HG03460 (cell line): ENCODE measurements at regions not wholly inside any gene's neighbourhood (a gene's known extent, or its start where the extent isn't known, plus 50 kb on each side); places are given as distances from the start of the nearest gene placed in this dataset.

Experiments
- ATAC-seq: cut with Tn5 transposase; IDR thresholded peaks from one replicate; pipeline ENCODE4 v1.9.1; 2021; ENCODE audit not compliant: unreplicated experiment

DNA sequence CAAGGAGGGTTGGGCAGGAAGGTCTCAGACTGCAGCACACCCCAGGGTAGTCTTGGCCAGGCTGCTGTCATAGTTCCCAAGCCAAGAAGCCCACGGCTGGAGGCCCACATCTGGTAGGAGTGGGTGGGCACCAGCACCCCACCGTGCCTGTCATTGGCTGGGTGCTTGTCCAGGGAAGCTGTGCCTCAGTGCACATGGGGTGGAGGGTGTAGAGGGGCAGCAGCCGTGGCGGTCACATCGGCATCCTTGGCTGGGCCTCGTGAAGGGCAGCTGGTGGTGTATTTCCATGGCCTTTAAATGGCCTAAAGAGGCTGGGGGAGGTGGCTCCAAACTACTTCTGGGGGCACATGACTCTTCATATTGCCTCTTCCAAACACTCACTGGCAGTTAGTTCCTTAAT lies 119.6 kb upstream of the USP24 start:
- no peak for ATAC-seq

DNA sequence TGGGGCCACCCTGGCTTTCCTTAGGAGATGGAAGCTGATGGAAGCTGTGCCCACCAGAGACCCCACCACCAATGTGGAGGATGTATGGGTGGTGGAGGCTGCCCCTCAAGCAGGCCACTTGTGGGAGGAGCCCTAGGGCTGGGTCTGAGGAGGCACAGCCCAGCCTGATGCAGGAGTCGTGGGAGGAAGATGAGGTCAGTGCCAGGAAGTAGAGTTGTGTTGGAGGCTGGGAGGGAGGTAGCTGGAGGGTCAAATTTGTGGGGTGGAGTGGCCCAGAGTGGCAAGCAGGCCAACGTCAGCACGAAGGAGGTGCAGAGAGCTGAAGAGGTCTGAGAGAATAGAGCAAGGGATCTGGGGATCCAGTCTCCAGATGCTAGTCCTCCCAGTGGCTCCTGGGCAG lies 119.0 kb upstream of the USP24 start:
- no peak for ATAC-seq

DNA sequence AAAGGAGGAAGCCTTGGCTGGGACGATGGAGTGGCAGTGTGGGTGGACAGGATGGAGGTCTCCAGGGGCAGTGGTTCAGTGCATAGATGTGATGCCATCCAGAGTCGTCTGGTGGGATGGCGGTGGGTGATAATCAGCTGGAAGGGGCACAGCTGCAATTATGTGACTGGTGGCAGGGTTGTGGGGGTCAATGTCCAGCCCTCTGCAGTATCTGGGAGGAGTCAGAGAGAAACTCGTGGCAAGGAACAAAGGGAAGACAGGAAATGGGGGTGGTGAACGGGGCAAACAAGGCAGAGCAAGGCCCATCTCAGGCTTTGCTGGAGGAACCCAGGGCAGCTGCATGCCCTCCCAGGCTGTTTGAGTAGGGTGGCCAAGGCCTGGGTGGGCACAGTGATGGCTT lies 118.3 kb upstream of the USP24 start:
- ATAC-seq = no peak

DNA sequence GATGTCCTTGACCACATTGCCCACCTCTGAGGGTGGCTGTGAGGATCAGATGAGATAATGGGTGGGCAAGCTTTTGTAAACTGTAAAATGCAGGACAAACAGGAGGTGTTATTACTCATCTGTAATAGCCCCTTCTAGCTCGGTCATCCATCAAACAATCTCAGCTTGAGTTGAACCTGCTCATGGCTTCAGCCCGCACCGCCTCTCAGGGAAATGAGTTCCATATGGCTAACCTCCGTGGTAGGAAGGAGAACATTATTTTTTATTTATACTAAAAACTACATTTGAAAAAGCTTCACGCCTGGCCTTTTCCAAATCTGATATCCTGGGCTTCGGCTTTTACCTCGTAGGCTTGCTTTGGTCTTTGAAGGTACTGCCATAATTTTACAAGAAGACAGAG lies 116.2 kb upstream of the USP24 start:
- no peak for ATAC-seq

DNA sequence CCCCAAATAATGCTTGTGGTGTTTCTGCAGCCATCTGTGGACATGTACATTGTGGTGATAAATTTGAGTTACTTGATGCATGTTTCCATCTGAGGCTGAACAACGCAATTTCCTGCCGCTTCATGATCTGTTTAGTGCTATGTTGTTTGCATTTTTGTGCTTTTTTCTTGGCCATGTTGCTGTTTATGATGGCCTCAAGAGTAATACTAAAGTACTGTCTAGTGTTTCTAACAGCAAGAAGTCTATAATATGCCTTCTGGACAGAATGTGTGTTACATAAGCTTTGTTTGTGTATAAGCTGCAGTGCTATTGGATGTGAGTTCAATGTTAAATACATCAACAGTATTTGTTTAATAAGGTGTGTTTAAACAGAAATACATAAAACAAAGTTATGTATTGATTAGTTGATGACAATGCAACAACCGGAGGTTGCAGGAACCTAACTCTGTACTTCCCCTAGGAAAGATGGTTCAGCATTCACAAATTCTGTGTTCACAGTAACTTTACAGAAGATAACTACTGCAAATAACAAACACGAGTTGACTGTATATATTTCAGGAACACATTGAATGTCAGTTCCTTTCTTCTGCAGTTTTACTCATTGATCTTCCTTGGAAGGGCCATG lies 114.8 kb upstream of the USP24 start:
- ATAC-seq = no peak

DNA sequence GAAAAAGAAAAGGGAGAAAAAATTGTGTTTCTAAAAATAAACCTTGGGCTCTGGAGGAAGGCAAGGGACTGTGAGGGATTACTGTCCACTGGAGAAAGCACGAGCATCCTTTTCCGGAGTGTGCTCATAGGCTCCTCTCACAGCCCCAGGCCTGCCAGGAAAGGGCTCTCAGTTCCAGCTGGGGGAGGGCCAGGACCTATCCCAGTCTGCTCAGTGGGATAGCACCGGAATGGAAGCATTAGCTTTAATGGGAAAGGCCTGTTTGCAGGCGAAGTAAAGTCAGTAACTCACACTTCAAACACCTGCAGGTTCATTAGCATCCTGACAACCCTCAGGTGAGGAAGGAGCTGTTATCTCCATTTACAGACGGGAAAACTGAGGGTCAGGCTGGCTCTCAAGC lies 113.9 kb upstream of the USP24 start:
- no peak for ATAC-seq

DNA sequence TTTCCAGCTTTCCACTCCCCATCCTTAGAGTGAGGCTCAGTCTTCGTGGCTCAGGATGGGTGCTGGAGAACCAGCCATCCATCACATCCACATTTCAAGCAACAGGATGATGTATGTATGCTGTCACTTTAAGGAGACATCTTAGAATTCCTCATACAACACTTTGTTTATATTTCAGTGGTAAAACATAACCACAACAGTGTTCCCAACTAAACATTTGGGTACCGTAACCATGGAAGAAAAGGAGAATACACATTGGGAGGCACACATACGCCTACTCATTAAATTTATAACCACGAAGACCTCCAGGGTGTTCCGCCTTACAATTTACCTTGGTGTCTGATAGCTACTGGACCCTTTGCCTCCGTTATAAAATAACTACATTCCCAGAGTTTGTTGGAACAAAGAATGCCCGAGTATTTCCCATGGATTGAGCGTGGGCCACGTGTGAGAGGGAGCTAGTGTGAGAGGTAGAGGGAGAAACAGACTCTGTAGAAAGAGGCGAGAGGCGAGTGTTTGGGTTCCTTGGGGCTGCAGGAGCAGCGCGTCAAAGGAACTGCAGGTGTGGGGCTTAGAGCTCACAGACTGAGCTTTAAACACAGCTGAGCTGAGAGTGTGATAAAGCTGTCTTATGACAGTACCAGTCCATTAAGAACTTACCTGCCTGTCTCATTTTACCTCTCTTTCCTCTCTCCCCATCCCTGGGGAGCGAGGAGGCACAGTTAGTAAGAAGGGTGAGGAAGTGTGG lies 111.5 kb upstream of the USP24 start:
- no peak for ATAC-seq

DNA sequence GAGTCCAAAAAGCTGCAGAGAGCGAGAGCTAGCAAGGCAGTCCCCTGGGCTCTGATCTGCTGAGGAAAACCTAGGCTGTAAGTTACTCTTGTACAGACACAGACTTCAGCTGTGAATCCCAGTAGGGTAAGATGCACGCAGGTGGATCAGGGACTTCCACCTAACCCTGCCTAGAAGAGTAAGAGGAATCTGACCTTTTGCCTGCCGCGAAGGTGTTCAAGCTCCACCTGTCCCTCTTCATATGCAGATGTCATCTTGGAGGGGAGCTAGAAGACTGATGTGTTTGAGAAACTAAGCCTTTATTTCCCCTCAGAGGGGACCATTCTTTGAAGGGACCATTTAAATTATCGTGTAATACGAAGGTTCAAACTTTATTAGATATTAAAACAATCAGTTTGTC lies 108.6 kb upstream of the USP24 start:
- ATAC-seq = no peak

DNA sequence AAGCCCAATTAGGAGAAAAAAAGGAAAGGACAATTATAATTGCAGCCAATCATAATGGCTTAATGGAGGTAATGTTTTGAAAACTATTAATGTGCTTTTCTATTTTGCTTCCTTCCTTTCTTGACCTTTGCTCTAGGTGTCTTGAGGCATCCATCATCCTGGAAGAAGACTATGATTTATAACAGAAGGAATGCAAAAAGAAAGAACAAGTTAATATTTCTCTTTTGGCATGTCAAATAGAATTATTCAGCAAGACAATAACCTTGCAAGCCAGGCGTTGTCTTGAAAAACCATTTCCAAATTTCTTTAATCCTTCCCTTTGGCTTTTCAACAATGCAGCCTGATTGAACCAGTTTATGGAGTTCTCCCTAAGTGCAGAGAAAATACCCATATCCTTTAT lies 107.7 kb upstream of the USP24 start:
- no peak for ATAC-seq

DNA sequence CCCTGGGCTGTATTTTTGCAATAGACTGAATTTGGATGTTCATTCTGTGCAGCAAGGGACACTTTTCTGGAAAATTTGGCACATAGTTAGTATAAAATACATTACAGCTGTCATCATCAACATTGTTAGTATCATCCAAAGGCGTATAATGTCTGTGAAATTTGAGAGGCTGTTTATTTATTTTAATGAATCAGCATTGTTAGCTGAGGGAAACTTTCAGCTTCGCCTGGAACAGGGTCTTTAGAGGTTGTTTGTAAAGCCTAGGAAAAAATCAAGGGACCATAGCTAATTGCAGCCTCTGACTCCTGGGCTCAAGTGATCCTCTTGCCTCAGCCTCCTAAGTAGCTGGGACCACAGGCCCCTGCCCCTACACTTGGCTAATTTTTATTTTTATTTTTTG lies 106.8 kb upstream of the USP24 start:
- no peak for ATAC-seq

DNA sequence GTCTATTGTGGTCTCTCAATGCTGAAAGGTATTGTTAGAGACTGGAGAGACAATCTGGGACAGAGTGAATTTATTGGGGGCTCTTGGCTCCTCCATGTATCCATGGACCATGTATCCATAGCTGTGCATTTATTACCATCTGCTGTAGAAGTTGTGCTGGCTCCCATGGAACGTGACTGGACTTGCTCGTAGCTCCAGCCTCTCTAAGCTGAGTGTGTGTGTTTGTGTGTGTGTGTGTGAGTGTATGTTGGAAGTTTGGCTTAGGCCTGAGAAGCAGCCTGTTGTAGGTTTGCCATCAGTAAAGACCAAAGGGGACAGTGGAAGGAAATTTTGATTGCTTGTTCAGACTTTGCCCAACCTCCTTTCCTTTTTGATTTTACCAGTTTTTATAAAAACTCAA lies 105.7 kb upstream of the USP24 start:
- ATAC-seq = no peak

DNA sequence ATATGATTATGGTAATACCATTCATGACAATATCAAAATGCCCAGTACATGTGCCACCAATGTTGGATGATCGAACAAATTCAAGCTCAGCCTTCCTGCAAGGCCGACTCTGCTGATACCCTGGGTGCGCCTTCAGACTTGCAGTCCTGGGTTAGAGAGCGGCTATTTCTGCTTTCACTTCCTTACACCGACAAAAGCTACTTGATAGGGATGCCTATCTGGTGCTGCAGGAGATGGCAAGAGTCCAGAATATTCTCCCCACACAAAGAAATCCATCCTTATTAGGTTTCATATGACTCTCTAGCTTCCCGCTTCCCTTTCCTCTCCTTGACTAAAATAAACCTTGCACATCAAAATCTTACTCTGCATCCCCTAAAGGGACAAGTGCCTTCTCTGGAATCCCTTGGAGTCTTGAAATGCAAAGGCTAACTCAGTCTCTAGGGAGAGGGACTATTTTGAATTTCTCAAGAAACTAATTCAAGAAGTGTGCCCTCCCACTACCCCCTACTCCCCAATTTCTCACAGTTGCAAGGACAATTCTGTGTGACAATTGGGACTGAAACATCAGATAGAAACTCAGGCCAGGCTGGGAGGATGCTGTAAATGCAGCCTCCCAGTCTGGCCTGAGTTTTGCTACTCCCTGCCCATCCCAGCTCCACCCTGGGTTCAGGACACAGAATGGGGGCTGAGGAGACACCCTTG lies 103.1 kb upstream of the USP24 start:
- no peak for ATAC-seq

DNA sequence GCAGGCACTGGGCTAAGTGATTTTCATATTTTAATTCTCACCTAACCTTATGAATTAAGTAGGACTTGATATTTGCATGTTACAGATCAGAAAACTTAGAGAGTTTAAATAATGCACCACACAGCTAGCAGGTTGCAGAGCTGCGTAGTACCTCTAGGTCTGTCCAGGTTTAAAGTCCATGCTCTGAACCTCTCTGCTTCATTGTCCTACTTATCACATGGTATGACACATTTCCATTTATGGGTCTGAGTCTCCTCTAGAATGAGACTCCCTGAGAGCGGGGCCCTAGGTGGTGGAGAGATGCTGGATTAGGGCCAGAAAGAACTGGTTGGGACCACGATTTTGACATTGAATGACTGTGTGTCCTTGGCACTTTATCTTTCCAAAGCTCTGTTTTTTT lies 102.5 kb upstream of the USP24 start:
- no peak for ATAC-seq

DNA sequence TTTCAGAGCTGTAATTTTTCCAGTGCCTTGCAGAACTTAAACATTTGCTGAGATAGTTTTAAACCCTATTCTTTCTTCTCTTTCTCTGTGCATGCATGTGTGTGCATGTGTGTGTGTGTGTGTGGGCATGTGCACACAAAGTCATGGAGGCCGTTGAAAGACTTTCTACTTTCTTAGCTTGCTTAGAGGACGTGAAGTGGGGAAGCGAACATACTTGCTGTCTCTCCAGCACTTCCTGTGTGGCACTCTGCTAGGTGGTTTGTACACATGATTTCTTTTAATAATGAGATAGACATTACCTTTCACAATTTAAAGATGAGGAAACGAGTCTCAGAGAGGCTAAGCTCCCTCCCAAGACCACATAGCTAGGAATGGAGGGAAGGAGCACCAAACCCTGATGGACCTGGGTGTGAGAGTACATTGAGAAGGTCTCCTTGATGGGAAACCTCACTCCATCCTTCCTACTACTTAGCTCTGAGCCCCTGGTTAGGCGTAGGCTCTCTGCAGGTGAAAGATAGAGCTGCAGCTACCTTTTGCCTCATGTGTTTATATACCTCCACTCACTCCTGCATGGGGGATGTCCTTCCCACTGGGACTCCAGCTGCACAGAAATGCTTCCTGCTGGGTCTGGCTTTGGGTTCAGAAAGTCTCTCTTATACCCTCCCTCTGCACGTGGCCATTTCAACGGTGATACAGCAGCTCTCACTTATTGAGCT lies 101.9 kb upstream of the USP24 start:
- no peak for ATAC-seq

DNA sequence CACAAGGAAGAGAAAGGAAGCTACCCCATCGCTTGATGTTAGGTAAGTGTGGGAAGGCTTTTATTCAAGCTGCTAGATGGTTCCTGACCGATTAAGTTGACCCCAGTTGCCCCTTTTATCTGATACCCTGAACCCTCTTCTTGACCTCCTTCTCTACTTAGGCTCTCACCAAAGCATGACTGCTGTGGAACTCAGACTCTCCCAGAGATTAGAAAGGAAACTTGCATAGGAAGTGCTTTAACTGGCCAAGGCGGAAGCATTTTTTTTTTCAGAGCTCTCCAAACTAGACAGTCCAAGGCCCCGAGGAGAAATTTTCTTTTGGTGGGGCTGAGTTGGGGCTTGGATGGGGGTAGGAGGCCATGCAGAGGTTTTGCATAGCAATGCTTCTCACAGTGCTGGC lies 101.3 kb upstream of the USP24 start:
- ATAC-seq = no peak

DNA sequence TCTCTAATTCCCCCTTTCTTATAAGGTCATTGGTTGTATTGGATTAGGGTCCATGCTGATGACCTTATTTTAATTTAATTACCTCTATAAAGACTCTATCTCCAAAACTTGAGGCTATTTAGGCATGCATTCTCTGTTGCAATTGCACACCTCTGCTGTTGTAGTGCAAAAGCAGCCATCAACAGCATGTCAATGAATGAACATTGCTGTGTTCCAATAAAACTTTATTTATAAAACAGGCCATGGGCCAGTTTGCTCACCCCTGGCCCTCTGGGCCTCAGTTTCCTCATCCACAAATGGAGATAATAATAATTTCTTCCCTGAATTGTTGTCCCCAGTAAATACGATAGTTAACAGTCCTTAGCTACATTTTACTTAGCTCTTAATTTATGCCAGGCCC lies 100.4 kb upstream of the USP24 start:
- no peak for ATAC-seq

DNA sequence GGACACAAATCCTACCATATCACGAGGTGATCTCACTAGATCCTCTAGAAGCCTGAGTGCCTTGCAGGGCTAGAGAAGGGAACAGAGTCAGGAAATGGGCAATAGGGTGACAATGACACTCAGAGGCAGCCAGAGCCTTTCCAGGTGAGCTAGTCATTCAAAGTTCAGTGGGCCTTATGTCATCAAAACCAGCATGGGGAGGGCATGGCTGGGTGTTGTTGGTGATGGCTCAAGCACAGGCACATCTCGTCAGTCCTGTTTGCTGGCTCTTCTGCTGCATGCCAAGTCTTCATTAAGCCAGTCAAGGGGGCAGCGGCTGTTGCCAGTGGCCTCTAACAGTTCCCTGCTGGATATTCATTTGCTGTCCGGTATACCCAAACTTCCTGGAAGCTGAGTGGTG lies 99.6 kb upstream of the USP24 start:
- ATAC-seq = no peak

DNA sequence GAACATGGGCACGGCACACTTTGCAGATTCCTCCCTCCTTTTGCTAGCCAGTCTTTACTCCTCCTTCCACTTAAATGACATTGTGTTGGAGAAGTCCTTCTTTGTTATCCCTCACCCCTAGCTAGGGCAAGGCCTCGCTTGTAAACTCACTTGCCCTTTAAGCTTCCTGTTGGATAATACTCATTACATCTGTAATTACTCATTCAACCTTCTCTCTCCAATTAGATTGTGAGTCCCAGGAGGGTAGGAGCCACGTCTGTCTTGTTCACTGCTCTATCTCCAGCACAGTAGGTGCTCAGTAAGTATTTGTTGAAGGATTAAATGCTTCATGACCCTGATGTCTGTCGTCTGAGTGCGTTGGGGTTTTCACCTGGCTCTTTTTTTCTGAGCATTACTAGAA lies 98.7 kb upstream of the USP24 start:
- ATAC-seq = no peak

DNA sequence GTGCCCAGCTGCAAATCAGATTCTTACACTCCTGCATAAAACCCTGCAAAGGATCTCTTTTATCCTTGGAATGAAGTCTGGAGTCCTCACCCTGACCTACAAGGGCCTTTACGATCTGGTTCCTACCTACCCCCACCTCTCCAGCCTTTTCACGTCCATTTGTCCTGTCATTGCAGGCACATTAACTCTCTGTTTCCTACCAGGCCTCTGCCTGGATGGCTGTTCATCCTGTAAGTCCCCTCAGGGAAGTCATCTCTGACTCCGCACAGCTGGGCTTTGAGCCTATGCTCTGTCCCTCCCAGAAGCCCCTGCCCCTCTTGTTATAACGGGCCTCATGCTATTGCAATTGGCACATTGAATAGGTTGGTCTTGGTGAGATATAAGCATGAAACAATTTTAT lies 96.8 kb upstream of the USP24 start:
- ATAC-seq = no peak

DNA sequence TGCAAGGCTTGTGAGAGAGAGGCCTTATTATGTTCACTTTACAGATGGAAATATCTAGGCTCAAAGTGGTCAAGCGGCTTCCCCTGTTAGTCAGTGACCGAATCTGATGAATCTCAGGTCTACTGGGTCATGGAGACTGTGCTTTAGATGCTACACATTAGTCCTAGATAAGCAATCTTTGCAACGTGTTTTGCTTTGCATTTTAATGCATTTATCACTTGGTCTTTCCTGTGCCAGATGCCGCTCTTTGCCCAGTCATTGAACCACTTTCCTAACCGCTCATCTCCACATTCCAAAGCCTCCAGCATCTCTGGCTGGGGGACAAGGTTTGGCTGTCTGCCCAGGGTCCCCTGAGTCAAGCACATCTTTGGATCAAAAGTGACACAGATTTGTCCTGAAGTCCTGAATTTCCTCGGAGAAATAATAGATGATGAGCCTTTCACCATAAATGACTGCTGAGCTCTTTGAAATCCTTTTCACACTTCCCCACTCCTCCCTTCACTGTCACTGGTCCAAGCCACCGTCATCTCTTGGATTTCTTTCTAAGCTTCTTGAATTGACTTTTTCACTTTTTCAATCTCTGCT lies 96.0 kb upstream of the USP24 start:
- no peak for ATAC-seq

DNA sequence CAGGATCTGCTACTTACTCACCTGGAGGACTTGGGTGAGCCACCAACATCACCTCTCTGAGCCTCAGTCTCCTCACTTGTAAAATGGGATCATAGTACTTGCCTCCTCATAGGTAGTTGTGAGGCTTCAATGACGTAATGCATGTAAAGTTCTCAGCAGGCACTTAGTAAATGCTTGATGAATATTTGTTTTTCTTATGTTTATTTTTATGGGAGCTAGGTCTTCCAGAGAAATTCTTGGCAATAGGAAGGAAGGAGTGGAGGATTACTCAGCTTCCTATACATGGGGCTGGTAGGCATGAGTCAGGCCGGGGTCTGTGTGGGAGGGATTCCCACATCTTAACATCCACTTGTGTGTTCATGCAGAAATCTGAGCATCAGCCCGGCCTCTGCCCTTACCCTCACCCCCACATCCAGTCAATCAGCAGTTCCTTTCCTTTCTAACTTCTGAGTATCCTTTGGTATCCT lies 95.4 kb upstream of the USP24 start:
- no peak for ATAC-seq
